SK-N-SH (cell line): ENCODE measurements at regions not wholly inside any gene's neighbourhood (a gene's known extent, or its start where the extent isn't known, plus 50 kb on each side); places are given as distances from the start of the nearest gene placed in this dataset.
A peak's percentile ranks its signal among the peaks of the same experiment; 100 is the strongest.

Experiments
- CTCF ChIA-PET: fragments of 300-600, 350-600 bp; formaldehyde crosslinking; extraction: SDS; loops from one replicate; lab custom pipeline; 2021; lab: Yijun Ruan, JAX
- POLR2A ChIA-PET: fragments of 350-600 bp; sonication (Branson Sonifier 250); formaldehyde crosslinking; extraction: SDS; loops from one replicate; lab custom pipeline; 2020; ENCODE audit warnings: antibody characterized with exemption, inconsistent platforms; lab: Yijun Ruan, JAX
- DNase-seq: peaks from one replicate; pipeline ENCODE4 v3.0.0; 2012
- H2AFZ ChIP-seq: fragments of 200-600 bp; sonication (generic); 2 replicates; pipeline ENCODE4 v1.8.1; 2016; ENCODE audit warnings: antibody characterized with exemption, mild to moderate bottlenecking, low read depth
- H3F3A ChIP-seq: fragments of 200-600 bp; sonication (generic); replicated peaks from 2 replicates; pipeline ENCODE3; 2016; ENCODE audit warnings: antibody characterized with exemption, mild to moderate bottlenecking; ENCODE audit not compliant: insufficient read depth
- H3K27ac ChIP-seq, 2 experiments: fragments of 200-500 bp in 1 of 2; fragments of 200-600 bp in 1 of 2; sonication (Bioruptor generic) in 1 of 2; sonication (generic), shearing (Covaris generic) in 1 of 2; 2 replicates each; pipeline versions ENCODE4 v1.5.1 to v1.6.1; 2014 to 2016; ENCODE audit warnings: low read depth in 2 of 2, inconsistent platforms in 1 of 2, low read length in 1 of 2, mild to moderate bottlenecking in 1 of 2, mixed read lengths in 1 of 2
- H3K27me3 ChIP-seq: fragments of 200-600 bp; sonication (generic), shearing (Covaris generic); 2 replicates; pipeline ENCODE4 v1.6.1; 2016; ENCODE audit warnings: mixed run types; ENCODE audit not compliant: insufficient read depth
- H3K36me3 ChIP-seq, 2 experiments: fragments of 200-500 bp in 1 of 2; fragments of 200-600 bp in 1 of 2; sonication (Bioruptor generic) in 1 of 2; sonication (generic) in 1 of 2; replicated peaks in 1 of 2; 2 replicates each; pipeline versions ENCODE3 to v1.5.1; 2014 to 2016; ENCODE audit warnings: low read length in 1 of 2, mild to moderate bottlenecking in 1 of 2; ENCODE audit not compliant: insufficient read depth in 2 of 2, control insufficient read depth in 1 of 2
- H3K4me1 ChIP-seq, 2 experiments: fragments of 200-500 bp in 1 of 2; fragments of 200-600 bp in 1 of 2; sonication (Bioruptor generic) in 1 of 2; sonication (generic), shearing (Covaris generic) in 1 of 2; 2 replicates each; pipeline versions ENCODE4 v1.5.1 to v1.6.1; 2014 to 2016; ENCODE audit warnings: low read depth in 1 of 2, low read length in 1 of 2, mixed run types in 1 of 2; ENCODE audit not compliant: insufficient read depth in 2 of 2, control insufficient read depth in 1 of 2
- H3K4me2 ChIP-seq: fragments of 200-600 bp; sonication (generic), shearing (Covaris generic); 2 replicates; pipeline ENCODE4 v1.6.1; 2017; ENCODE audit warnings: mixed run types
- H3K4me3 ChIP-seq, 2 experiments: fragments of 200-500 bp in 1 of 2; fragments of 200-600 bp in 1 of 2; sonication (Bioruptor generic) in 1 of 2; sonication (generic), shearing (Covaris generic) in 1 of 2; 2 replicates each; pipeline versions ENCODE4 v1.5.1 to v1.8.1; 2014 to 2016; ENCODE audit warnings: low read depth in 2 of 2, inconsistent platforms in 1 of 2, low read length in 1 of 2, mild to moderate bottlenecking in 1 of 2, mixed read lengths in 1 of 2, moderate library complexity in 1 of 2
- H3K79me2 ChIP-seq: fragments of 200-600 bp; sonication (generic); 2 replicates; pipeline ENCODE4 v1.8.1; 2017; ENCODE audit warnings: mild to moderate bottlenecking; ENCODE audit not compliant: insufficient read depth
- H3K9ac ChIP-seq: fragments of 200-600 bp; sonication (generic); 2 replicates; pipeline ENCODE4 v1.6.1; 2017; ENCODE audit warnings: mixed run types
- H3K9me2 ChIP-seq: fragments of 200-600 bp; sonication (generic); 2 replicates; pipeline ENCODE4 v1.6.1; 2017; ENCODE audit warnings: mixed run types
- H3K9me3 ChIP-seq: fragments of 200-600 bp; sonication (generic); 2 replicates; pipeline ENCODE4 v1.6.1; 2017; ENCODE audit warnings: mixed run types, mild to moderate bottlenecking, moderate library complexity
- H4K20me1 ChIP-seq: fragments of 200-600 bp; sonication (generic); 2 replicates; pipeline ENCODE4 v1.6.1; 2017; ENCODE audit warnings: mild to moderate bottlenecking, mixed run types; ENCODE audit not compliant: insufficient read depth
- CTCF ChIP-seq: fragments of 200-600 bp; sonication (generic); IDR thresholded peaks from 2 replicates; pipeline ENCODE4 v1.6.1; 2017; ENCODE audit warnings: antibody characterized with exemption, mild to moderate bottlenecking, moderate library complexity
- ELF1 ChIP-seq: IDR thresholded peaks from 2 replicates; pipeline ENCODE4 v1.4.0; 2012
- EP300 ChIP-seq, 2 experiments: IDR thresholded peaks; 2 replicates each; pipeline versions ENCODE4 v1.4.0 to v1.6.1; 2012; ENCODE audit warnings: borderline replicate concordance in 1 of 2, low read depth in 1 of 2, low read length in 1 of 2
- FOSL2 ChIP-seq: IDR thresholded peaks from 2 replicates; pipeline ENCODE4 v1.4.0; 2012; ENCODE audit warnings: low read depth, mild to moderate bottlenecking, moderate library complexity, borderline replicate concordance
- GABPA ChIP-seq: IDR thresholded peaks from 2 replicates; pipeline ENCODE4 v1.4.0; 2012; ENCODE audit warnings: low read depth, mild to moderate bottlenecking
- JUND ChIP-seq: IDR thresholded peaks from 2 replicates; pipeline ENCODE4 v1.4.0; 2012
- MAX ChIP-seq: IDR thresholded peaks from 2 replicates; pipeline ENCODE4 v1.4.0; 2012; ENCODE audit warnings: low read depth
- PBX3 ChIP-seq: IDR thresholded peaks from 2 replicates; pipeline ENCODE4; 2012
- POLR2AphosphoS5 ChIP-seq: IDR thresholded peaks from 2 replicates; pipeline ENCODE4 v1.6.1; 2012; ENCODE audit warnings: low read depth, low read length
- RCOR1 ChIP-seq: fragments of 150-350 bp; IDR thresholded peaks from 2 replicates; pipeline ENCODE4 v1.6.1; 2017; ENCODE audit warnings: antibody characterized with exemption, low read length
- RXRA ChIP-seq: IDR thresholded peaks from 2 replicates; pipeline ENCODE4 v1.4.0; 2012; ENCODE audit warnings: low read depth, mild to moderate bottlenecking, borderline replicate concordance
- TAF1 ChIP-seq: IDR thresholded peaks from 2 replicates; pipeline ENCODE4 v1.6.1; 2012; ENCODE audit warnings: low read depth, mild to moderate bottlenecking, low read length, moderate library complexity, borderline replicate concordance
- TCF12 ChIP-seq: IDR thresholded peaks from 2 replicates; pipeline ENCODE4 v1.4.0; 2012
- YY1 ChIP-seq: IDR thresholded peaks from 2 replicates; pipeline ENCODE4 v1.4.0; 2012; ENCODE audit warnings: low read depth, mild to moderate bottlenecking
- WGBS: methylation state at CpG from one replicate; pipeline ENCODE4 v1.1.6; 2017; ENCODE audit warnings: low lambda C conversion rate; 5-methylcytosine and 5-hydroxymethylcytosine counted together

GRCh38 chr2:150644298-150645067, 157.0 kb upstream of the RND3 start:
- no peaks in the 10 kb centered on the region for H3K36me3 ChIP-seq
- TF ChIP-seq POLR2AphosphoS5 (no peak), JUND (peak; percentile 83; the same call in 1 of the 2 replicates), CTCF (peak; percentile 13; the same call in 1 of the 2 replicates), TCF12 (peak; percentile 87), EP300 (IDR thresholded peaks at IDR 0.05; ENCODE audit: borderline replicate concordance in 1 of 2, low read depth in 1 of 2, low read length in 1 of 2) (peak in 1 of 2 experiments; percentile 69; a peak in 1 of 4 replicates), MAX (peak; percentile 32; the same call in 1 of the 2 replicates), RXRA (peak; percentile 20; the same call in 1 of the 2 replicates), ELF1 (no peak), GABPA (peak; percentile 19; the same call in 1 of the 2 replicates), RCOR1 (no peak), PBX3 (peak; percentile 81), TAF1 (peak; percentile 14; the same call in 1 of the 2 replicates), YY1 (no peak; the same call in 1 of the 2 replicates), FOSL2 (peak; percentile 78)
- DNase-seq: no peak
- peak overlapping the region; percentile 58 to 94; a peak in 3 of 4 replicates for H3K27ac ChIP-seq
- H3K9me2 ChIP-seq: no peaks in the 10 kb centered on the region
- H3K27me3 ChIP-seq: no peaks in the 10 kb centered on the region
- no peaks in the 10 kb centered on the region for H4K20me1 ChIP-seq
- peak overlapping the region; percentile 87 for H2AFZ ChIP-seq
- peak overlapping the region; percentile 44; the same call in 1 of the 2 replicates for H3K9ac ChIP-seq
- peak overlapping the region; percentile 48; the same call in 1 of the 2 replicates for H3K4me2 ChIP-seq
- ChIA-PET CTCF (interaction anchor here (0.9 kb wide), 1 partner anchor 16 kb away, joined by 3 read pairs; no protein-coding TSS in a partner anchor), POLR2A (no interaction called here)
- no peak overlapping the region for H3K4me3 ChIP-seq
- no peaks in the 10 kb centered on the region for H3K9me3 ChIP-seq
- 43% methylated on average over 5 of the region's 5 CpGs for WGBS
- H3K79me2 ChIP-seq: no peaks in the 10 kb centered on the region
- peaks cover 0 to 8% of the 10 kb centered on the region in 2 experiments; a peak in 1 of 4 replicates for H3K4me1 ChIP-seq
- peaks cover 16% of the 10 kb centered on the region for H3F3A ChIP-seq
